RWPE2 (cell line): ENCODE measurements at regions not wholly inside any gene's neighbourhood (a gene's known extent, or its start where the extent isn't known, plus 50 kb on each side); places are given as distances from the start of the nearest gene placed in this dataset.

Source experiments
- ATAC-seq: fragments of 200-7000 bp; cut with Tn5 transposase; 3 replicates; pipeline ENCODE4 v1.9.1; 2021; ENCODE audit warnings: low read depth
- DNase-seq: peaks from one replicate; pipeline ENCODE4 v3.0.0-alpha.2; 2020; ENCODE audit warnings: low spot score
- H3K27ac ChIP-seq: fragments of 450-650 bp; 2 replicates; pipeline ENCODE4 v1.5.1; 2017; ENCODE audit warnings: mild to moderate bottlenecking; ENCODE audit not compliant: poor library complexity, severe bottlenecking
- H3K27me3 ChIP-seq: fragments of 250-450 bp; sonication (Bioruptor Pico); 2 replicates; pipeline ENCODE4 v1.5.1; 2021; ENCODE audit warnings: mild to moderate bottlenecking, moderate library complexity; ENCODE audit not compliant: insufficient read depth, poor library complexity, severe bottlenecking
- H3K36me3 ChIP-seq: fragments of 250-450 bp; sonication (Bioruptor Pico); 2 replicates; pipeline ENCODE4 v1.5.1; 2020; ENCODE audit warnings: low read depth, mild to moderate bottlenecking, moderate library complexity
- H3K4me1 ChIP-seq: fragments of 250-450 bp; sonication (Bioruptor Pico); 2 replicates; pipeline ENCODE4 v1.5.1; 2021; ENCODE audit warnings: mild to moderate bottlenecking, moderate library complexity; ENCODE audit not compliant: insufficient read depth, poor library complexity, severe bottlenecking
- H3K4me3 ChIP-seq: fragments of 250-450 bp; sonication (Bioruptor Pico); 2 replicates; pipeline ENCODE4 v1.5.1; 2021; ENCODE audit warnings: mild to moderate bottlenecking, moderate library complexity; ENCODE audit not compliant: severe bottlenecking
- H3K9me3 ChIP-seq: fragments of 250-450 bp; sonication (Bioruptor Pico); 2 replicates; pipeline ENCODE4 v1.5.1; 2021; ENCODE audit warnings: mild to moderate bottlenecking, moderate library complexity; ENCODE audit not compliant: severe bottlenecking
- TF ChIP-seq, protein P1 (sequence below): fragments of 450-650 bp; IDR thresholded peaks from one replicate; pipeline ENCODE4 v1.5.1; 2017; ENCODE audit warnings: mild to moderate bottlenecking, moderate library complexity; ENCODE audit not compliant: poor library complexity, severe bottlenecking

GRCh38 chr2:186405842-186406241 is 80.2 kb upstream of the ZC3H15 start:
- Histone ChIP-seq H3K9me3 (no peaks in the 10 kb centered on the region), H3K27ac (no peak overlapping the region), H3K4me3 (no peak overlapping the region), H3K36me3 (no peaks in the 10 kb centered on the region), H3K4me1 (no peaks in the 10 kb centered on the region), H3K27me3 (no peaks in the 10 kb centered on the region)
- ATAC-seq = no peak
- TF ChIP-seq, protein P1, sequence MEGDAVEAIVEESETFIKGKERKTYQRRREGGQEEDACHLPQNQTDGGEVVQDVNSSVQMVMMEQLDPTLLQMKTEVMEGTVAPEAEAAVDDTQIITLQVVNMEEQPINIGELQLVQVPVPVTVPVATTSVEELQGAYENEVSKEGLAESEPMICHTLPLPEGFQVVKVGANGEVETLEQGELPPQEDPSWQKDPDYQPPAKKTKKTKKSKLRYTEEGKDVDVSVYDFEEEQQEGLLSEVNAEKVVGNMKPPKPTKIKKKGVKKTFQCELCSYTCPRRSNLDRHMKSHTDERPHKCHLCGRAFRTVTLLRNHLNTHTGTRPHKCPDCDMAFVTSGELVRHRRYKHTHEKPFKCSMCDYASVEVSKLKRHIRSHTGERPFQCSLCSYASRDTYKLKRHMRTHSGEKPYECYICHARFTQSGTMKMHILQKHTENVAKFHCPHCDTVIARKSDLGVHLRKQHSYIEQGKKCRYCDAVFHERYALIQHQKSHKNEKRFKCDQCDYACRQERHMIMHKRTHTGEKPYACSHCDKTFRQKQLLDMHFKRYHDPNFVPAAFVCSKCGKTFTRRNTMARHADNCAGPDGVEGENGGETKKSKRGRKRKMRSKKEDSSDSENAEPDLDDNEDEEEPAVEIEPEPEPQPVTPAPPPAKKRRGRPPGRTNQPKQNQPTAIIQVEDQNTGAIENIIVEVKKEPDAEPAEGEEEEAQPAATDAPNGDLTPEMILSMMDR = no peak
- DNase-seq = no peak

GRCh38 chr2:186407611-186408010 is 78.4 kb upstream of the ZC3H15 start:
- Histone ChIP-seq H3K27me3 (no peaks in the 10 kb centered on the region), H3K4me1 (no peaks in the 10 kb centered on the region), H3K4me3 (no peak overlapping the region), H3K36me3 (no peaks in the 10 kb centered on the region), H3K27ac (no peak overlapping the region), H3K9me3 (no peaks in the 10 kb centered on the region)
- TF ChIP-seq, protein P1 = no peak
- ATAC-seq = no peak
- DNase-seq = no peak

GRCh38 chr2:186410802-186411201 is 75.3 kb upstream of the ZC3H15 start:
- Histone ChIP-seq H3K9me3 (no peaks in the 10 kb centered on the region), H3K4me3 (no peak overlapping the region), H3K27me3 (no peaks in the 10 kb centered on the region), H3K27ac (no peak overlapping the region), H3K4me1 (no peaks in the 10 kb centered on the region), H3K36me3 (no peaks in the 10 kb centered on the region)
- no peak for ATAC-seq
- TF ChIP-seq, protein P1 = no peak
- no peak for DNase-seq

DNA sequence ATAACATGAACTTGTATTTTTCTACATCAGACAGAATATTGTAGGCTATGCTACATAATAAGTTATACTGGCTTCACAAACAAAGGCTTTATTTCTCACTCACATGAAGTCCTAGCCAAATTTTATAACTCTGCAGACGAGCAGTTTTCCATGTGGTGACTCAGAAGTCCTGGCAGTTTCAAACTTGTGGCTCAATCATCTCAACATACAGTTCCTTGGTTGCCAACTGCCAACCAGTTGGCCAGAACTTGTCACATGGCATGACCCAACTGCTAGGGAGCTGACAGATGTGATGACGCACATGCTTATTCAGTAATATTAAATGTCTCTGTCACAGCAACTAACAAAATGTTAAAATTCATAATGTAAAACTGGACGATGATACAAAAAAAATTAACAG is 63.8 kb upstream of the ZC3H15 start:
- TF ChIP-seq, protein P1 = no peak
- H3K27me3 ChIP-seq = no peaks in the 10 kb centered on the region
- peaks cover 4% of the 10 kb centered on the region for H3K4me1 ChIP-seq
- no peak overlapping the region for H3K4me3 ChIP-seq
- DNase-seq (no peak), ATAC-seq (peak; percentile 91)
- H3K27ac ChIP-seq = no peak overlapping the region
- no peaks in the 10 kb centered on the region for H3K9me3 ChIP-seq
- no peaks in the 10 kb centered on the region for H3K36me3 ChIP-seq

DNA sequence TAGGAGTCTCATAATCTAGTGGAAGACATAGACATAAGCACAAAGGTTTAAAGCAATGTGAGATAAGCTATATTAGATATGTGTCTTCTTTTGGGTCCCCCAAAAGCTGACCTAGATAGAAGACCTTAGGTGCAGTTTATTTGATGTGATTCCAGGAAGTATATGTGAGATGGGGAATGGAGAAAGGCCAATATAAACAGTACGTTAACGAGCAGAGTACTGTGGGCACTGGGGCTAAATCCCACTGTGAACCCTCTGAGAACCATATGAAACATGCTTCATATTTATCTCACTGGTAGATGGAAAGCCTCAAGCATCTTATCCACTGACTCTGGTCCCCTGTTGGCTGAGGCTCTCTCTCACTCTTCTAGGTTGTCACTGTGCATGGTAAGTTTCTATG is 62.6 kb upstream of the ZC3H15 start:
- Histone ChIP-seq H3K36me3 (no peaks in the 10 kb centered on the region), H3K4me1 (peaks cover 4% of the 10 kb centered on the region), H3K27me3 (no peaks in the 10 kb centered on the region), H3K9me3 (no peaks in the 10 kb centered on the region), H3K27ac (no peak overlapping the region), H3K4me3 (no peak overlapping the region)
- DNase-seq (no peak), ATAC-seq (no peak)
- TF ChIP-seq, protein P1 = no peak
